GM18498 (cell line): ENCODE measurements at regions not wholly inside any gene's neighbourhood (a gene's known extent, or its start where the extent isn't known, plus 50 kb on each side); places are given as distances from the start of the nearest gene placed in this dataset.

Source experiments
- ATAC-seq: cut with Tn5 transposase; IDR thresholded peaks from one replicate; pipeline ENCODE4 v1.9.1; 2021; ENCODE audit warnings: mild to moderate bottlenecking, moderate library complexity; ENCODE audit not compliant: unreplicated experiment

GRCh38 chr5:77157732-77158532, 52.5 kb upstream of the PDE8B start:
- no peak for ATAC-seq

- ATAC-seq: no peak
Observed at GRCh38 chr5:77156379-77156778, 54.1 kb upstream of the PDE8B start.

- ATAC-seq: no peak
Observed at GRCh38 chr5:77155179-77155785, 55.2 kb upstream of the PDE8B start.

GRCh38 chr5:77152441-77152840, 58.0 kb upstream of the PDE8B start:
- ATAC-seq: no peak

GRCh38 chr5:77151501-77151900, 59.0 kb upstream of the PDE8B start:
- ATAC-seq: no peak

- ATAC-seq: no peak
Observed at GRCh38 chr5:77146896-77147295, 59.8 kb upstream of the ZBED3 start.

GRCh38 chr5:77145666-77146065, 58.6 kb upstream of the ZBED3 start:
- no peak for ATAC-seq

GRCh38 chr5:77144837-77145139, 57.7 kb upstream of the ZBED3 start:
- ATAC-seq: no peak

- peak; percentile 67 for ATAC-seq
Observed at GRCh38 chr5:77143998-77144836, 57.1 kb upstream of the ZBED3 start.

GRCh38 chr5:77140350-77140749, 53.3 kb upstream of the ZBED3 start:
- ATAC-seq: no peak

- no peak for ATAC-seq
Observed at GRCh38 chr5:77139001-77139400, 51.9 kb upstream of the ZBED3 start.
